Activated naive CD8-positive, alpha-beta T cell treated with anti-CD3 and anti-CD28 coated beads, Interleukin-2, amount 50 U/mL, for 24 hours (primary cell): ENCODE measurements at regions not wholly inside any gene's neighbourhood (a gene's known extent, or its start where the extent isn't known, plus 50 kb on each side); places are given as distances from the start of the nearest gene placed in this dataset.

Experiments
- ATAC-seq: fragments of 150-1000 bp; cut with Tn5 transposase; one replicate; pipeline ENCODE4 v1.10.0; 2021
- DNase-seq: peaks from one replicate; pipeline ENCODE4 v3.0.0; 2021
- H3K27ac Mint-ChIP-seq: one replicate; pipeline ENCODE4 v1.8.0; 2021; ENCODE audit warnings: mild to moderate bottlenecking, mixed read lengths
- H3K27me3 Mint-ChIP-seq: one replicate; pipeline ENCODE4 v1.8.0; 2021; ENCODE audit warnings: mixed read lengths
- H3K36me3 Mint-ChIP-seq: one replicate; pipeline ENCODE4 v1.8.0; 2021; ENCODE audit warnings: low read depth, mixed read lengths
- H3K4me1 Mint-ChIP-seq: one replicate; pipeline ENCODE4 v1.8.0; 2021; ENCODE audit warnings: mixed read lengths
- H3K4me3 Mint-ChIP-seq: one replicate; pipeline ENCODE4 v1.8.0; 2021; ENCODE audit warnings: mild to moderate bottlenecking, moderate library complexity, mixed read lengths
- H3K9me3 Mint-ChIP-seq: one replicate; pipeline ENCODE4 v1.8.0; 2021; ENCODE audit warnings: mixed read lengths

DNA sequence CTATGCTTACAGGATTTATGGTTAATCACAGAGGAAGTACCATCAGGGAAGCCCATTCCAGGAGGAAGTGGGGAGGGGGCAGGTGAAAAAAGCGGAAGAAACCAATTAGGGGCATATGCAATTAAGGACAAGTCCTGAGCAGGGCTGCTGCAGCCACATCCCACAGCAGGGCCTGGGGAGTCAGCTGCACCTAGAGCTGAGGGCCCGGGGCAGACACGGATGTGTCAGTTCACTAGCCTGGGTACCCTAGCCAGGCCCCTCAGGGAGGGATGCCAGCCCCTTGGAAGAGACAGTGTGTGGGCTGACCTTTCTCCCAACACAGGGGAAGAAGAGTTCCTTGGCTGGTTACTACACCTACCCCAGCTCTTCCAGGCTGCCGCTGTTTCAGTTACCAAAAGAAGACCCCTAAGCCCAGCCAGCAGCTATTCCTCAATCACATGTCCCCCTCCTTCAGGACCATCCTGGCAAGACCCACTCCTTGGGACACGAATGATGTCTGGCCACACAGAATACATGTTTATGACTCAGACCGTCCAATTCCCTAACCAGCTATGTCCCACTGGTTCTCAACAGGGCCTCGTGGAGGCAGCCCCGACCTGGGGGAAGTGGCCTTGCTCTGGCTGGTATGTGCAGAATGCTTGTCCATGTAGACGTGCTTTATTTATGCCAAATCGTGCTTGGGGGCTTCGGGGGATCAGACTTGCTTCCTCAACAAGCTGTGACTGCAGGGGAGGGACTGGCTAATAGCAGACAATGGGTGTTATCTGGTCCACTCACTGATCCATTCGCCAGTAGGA, 133.7 kb upstream of the RTL1 start:
- no peaks in the 10 kb centered on the region for H3K9me3 Mint-ChIP-seq
- no peaks in the 10 kb centered on the region for H3K36me3 Mint-ChIP-seq
- no peaks in the 10 kb centered on the region for H3K4me1 Mint-ChIP-seq
- ATAC-seq (no peak), DNase-seq (no peak)
- H3K4me3 Mint-ChIP-seq, result no peak overlapping the region
- no peak overlapping the region for H3K27ac Mint-ChIP-seq
- peaks cover 4% of the 10 kb centered on the region for H3K27me3 Mint-ChIP-seq

GRCh38 chr14:101039031-101039754, 135.7 kb upstream of the RTL1 start:
- H3K9me3 Mint-ChIP-seq, result no peaks in the 10 kb centered on the region
- ATAC-seq, result no peak
- H3K27ac Mint-ChIP-seq, result no peak overlapping the region
- peaks cover 4% of the 10 kb centered on the region for H3K27me3 Mint-ChIP-seq
- H3K4me1 Mint-ChIP-seq, result no peaks in the 10 kb centered on the region
- no peaks in the 10 kb centered on the region for H3K36me3 Mint-ChIP-seq
- no peak overlapping the region for H3K4me3 Mint-ChIP-seq
- DNase-seq, result no peak

DNA sequence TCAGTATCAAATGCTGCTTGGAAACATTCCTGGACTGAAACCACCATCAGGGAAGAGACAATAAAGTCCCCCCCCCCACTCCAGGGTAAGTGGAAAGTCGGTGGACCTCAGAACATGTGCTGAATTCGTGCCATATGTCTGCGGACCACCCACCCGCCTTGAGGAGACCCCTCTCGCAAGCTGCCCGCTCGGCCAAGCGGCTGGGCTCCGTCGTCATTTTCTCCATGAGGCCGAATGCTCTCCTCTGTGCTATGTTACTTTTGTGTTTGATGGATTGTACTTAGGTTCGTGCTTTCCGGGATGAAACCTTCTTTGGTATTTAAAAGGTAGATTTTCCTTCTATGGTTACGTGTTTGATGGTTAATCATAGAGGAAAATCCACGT, 136.2 kb upstream of the RTL1 start:
- Mint-ChIP-seq H3K4me3 (no peak overlapping the region), H3K9me3 (no peaks in the 10 kb centered on the region), H3K27ac (no peak overlapping the region), H3K27me3 (peaks cover 4% of the 10 kb centered on the region), H3K36me3 (no peaks in the 10 kb centered on the region), H3K4me1 (no peaks in the 10 kb centered on the region)
- ATAC-seq (no peak), DNase-seq (no peak)

DNA sequence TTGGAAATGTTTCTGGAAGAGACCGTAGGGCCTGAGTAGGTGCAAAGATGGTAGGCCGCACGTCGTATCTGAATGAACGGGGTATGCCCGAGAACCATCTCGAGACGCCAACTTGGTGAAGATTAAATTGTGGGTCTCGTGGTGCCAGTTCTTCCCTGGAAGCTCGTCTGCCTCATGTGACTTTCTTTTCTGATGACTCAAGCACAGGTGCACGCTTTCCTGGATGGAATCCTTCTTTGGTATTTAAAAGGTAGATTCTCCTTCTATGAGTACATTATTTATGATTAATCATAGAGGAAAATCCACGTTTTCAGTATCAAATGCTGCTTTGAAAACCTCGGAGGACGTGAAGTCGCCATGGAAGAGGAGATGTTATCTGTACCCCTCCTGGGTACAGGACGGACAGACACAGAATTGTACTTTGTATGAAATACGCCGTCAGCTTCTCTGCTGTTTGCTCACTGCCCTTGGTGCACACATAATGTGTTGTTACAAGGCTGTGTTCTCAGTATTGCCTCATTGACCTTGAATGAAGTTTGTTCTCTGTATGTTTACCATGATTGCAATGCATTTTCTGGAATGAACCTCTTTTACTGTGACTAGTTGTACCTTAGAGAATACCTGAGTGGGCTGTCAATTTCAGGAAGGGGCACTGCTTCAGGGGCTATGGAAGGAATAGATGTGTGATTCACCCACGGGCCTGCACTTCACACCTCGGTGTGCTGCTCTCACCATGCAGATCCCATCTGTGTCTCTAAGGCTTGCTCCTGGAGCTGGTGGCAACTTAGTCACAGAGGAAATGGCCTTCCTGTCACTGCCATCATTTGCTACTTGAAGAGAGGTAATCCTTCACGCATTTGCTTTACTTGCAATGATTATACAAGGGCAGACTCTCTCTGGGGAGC, 137.3 kb upstream of the RTL1 start:
- no peaks in the 10 kb centered on the region for H3K4me1 Mint-ChIP-seq
- no peak for DNase-seq
- no peak for ATAC-seq
- no peaks in the 10 kb centered on the region for H3K36me3 Mint-ChIP-seq
- no peak overlapping the region for H3K27ac Mint-ChIP-seq
- peaks cover 4% of the 10 kb centered on the region for H3K27me3 Mint-ChIP-seq
- no peak overlapping the region for H3K4me3 Mint-ChIP-seq
- H3K9me3 Mint-ChIP-seq, result no peaks in the 10 kb centered on the region

GRCh38 chr14:101043891-101044290, 140.4 kb upstream of the RTL1 start:
- no peaks in the 10 kb centered on the region for H3K27me3 Mint-ChIP-seq
- H3K27ac Mint-ChIP-seq, result no peak overlapping the region
- no peaks in the 10 kb centered on the region for H3K9me3 Mint-ChIP-seq
- H3K36me3 Mint-ChIP-seq, result no peaks in the 10 kb centered on the region
- DNase-seq, result no peak
- H3K4me1 Mint-ChIP-seq, result no peaks in the 10 kb centered on the region
- no peak for ATAC-seq
- no peak overlapping the region for H3K4me3 Mint-ChIP-seq

DNA sequence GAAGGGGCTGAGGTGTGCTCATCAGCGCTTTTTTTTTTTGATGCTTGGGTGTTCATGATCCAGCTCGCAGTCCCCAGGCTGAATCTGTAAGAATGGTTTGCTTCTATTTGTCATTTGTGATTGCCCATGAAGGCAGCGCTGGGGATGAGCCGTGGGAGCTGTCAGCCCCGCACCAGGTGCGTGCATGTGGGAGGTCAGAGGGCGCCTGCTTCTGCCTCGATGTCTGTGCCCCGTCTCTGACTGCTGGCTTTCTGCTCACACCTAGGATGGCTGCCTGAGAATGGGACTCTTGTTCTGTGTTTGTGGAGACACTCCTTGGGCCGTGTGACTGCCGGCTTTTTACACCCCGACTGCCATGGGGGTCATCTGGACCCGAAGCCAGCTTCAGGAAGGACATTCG, 141.2 kb upstream of the RTL1 start:
- H3K4me1 Mint-ChIP-seq, result no peaks in the 10 kb centered on the region
- no peak overlapping the region for H3K27ac Mint-ChIP-seq
- no peak for DNase-seq

GRCh38 chr14:101045511-101045910, 142.0 kb upstream of the RTL1 start:
- no peaks in the 10 kb centered on the region for H3K9me3 Mint-ChIP-seq
- H3K36me3 Mint-ChIP-seq, result no peaks in the 10 kb centered on the region
- ATAC-seq (no peak), DNase-seq (no peak)
- no peak overlapping the region for H3K4me3 Mint-ChIP-seq
- H3K27me3 Mint-ChIP-seq, result no peaks in the 10 kb centered on the region
- no peaks in the 10 kb centered on the region for H3K4me1 Mint-ChIP-seq
- no peak overlapping the region for H3K27ac Mint-ChIP-seq

More for the DNA sequence above, 141.2 kb upstream of the RTL1 start:
- Mint-ChIP-seq H3K4me3 (no peak overlapping the region), H3K36me3 (no peaks in the 10 kb centered on the region), H3K27me3 (no peaks in the 10 kb centered on the region), H3K9me3 (no peaks in the 10 kb centered on the region)
- no peak for ATAC-seq

- Mint-ChIP-seq H3K4me1 (no peaks in the 10 kb centered on the region), H3K27ac (no peak overlapping the region), H3K36me3 (no peaks in the 10 kb centered on the region), H3K9me3 (no peaks in the 10 kb centered on the region), H3K27me3 (no peaks in the 10 kb centered on the region), H3K4me3 (no peak overlapping the region)
- no peak for ATAC-seq
- no peak for DNase-seq
Measured at GRCh38 chr14:101046071-101046470, 142.5 kb upstream of the RTL1 start.

- ATAC-seq, result no peak
- H3K27ac Mint-ChIP-seq, result no peak overlapping the region
Measured at GRCh38 chr14:101047326-101047725, 143.8 kb upstream of the RTL1 start.

GRCh38 chr14:101048766-101049165, 145.2 kb upstream of the RTL1 start:
- no peaks in the 10 kb centered on the region for H3K36me3 Mint-ChIP-seq
- no peak overlapping the region for H3K4me3 Mint-ChIP-seq
- H3K4me1 Mint-ChIP-seq, result no peaks in the 10 kb centered on the region

More at GRCh38 chr14:101047326-101047725, 143.8 kb upstream of the RTL1 start:
- Mint-ChIP-seq H3K4me1 (no peaks in the 10 kb centered on the region), H3K9me3 (no peaks in the 10 kb centered on the region), H3K36me3 (no peaks in the 10 kb centered on the region), H3K27me3 (no peaks in the 10 kb centered on the region), H3K4me3 (no peak overlapping the region)
- no peak for DNase-seq

GRCh38 chr14:101049511-101049910, 146.0 kb upstream of the RTL1 start:
- H3K9me3 Mint-ChIP-seq, result no peaks in the 10 kb centered on the region
- ATAC-seq, result no peak
- no peak overlapping the region for H3K27ac Mint-ChIP-seq
- H3K4me3 Mint-ChIP-seq, result no peak overlapping the region
- no peaks in the 10 kb centered on the region for H3K27me3 Mint-ChIP-seq
- no peaks in the 10 kb centered on the region for H3K36me3 Mint-ChIP-seq
- H3K4me1 Mint-ChIP-seq, result no peaks in the 10 kb centered on the region
- DNase-seq, result no peak

More at GRCh38 chr14:101048766-101049165, 145.2 kb upstream of the RTL1 start:
- no peaks in the 10 kb centered on the region for H3K27me3 Mint-ChIP-seq
- no peaks in the 10 kb centered on the region for H3K9me3 Mint-ChIP-seq
- no peak overlapping the region for H3K27ac Mint-ChIP-seq
- no peak for DNase-seq
- no peak for ATAC-seq

DNA sequence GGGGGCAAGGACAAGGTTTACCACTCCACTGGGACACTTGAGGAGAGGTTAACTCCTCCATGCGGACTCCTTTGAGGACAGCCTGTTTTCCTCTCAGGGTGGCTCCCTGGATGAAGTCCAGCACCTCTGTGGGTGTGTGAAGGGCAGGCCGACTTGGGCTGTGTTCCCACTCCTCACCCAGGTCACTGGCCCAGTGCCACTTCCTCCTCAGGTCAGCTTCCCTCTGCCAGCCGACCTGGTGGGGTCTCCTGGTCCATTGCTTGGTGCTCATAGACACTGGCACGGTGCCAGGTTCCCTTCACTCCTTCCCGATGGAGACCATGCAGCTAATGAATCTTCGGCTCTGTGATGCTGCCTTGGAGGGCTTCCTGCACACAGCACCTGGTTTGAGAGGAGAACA, 146.4 kb upstream of the RTL1 start:
- ATAC-seq (no peak), DNase-seq (no peak)
- Mint-ChIP-seq H3K36me3 (no peaks in the 10 kb centered on the region), H3K27ac (no peak overlapping the region), H3K4me3 (no peak overlapping the region), H3K9me3 (no peaks in the 10 kb centered on the region), H3K4me1 (no peaks in the 10 kb centered on the region), H3K27me3 (no peaks in the 10 kb centered on the region)

DNA sequence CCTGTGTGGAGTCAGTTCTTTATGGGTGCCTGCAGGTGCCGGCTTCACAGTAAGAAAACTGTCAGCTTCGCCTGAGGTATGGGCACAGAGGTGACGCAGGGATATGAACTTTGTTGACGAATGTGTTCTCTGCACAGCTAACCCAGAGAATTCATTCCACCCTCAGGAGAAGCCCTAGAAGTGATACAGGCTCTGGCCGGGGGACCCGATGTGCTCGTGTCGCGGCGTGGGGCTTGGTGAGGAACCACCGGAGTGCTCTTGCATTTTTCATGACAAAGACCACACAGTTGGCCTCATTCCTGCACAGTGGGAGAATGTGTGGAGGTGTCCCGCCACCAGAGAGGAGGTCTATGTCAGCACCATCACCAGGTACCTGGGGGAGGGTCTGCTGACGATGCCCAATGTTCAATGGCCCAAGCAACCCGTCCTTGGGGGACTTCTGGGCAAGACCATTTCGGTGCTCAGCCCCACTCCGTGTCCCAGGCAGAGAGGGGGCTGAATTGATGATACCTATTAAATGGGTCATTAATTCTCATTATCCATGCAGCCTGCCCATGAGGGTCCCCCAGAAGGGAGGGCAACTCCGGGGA, 147.5 kb upstream of the RTL1 start:
- no peaks in the 10 kb centered on the region for H3K27me3 Mint-ChIP-seq
- no peak overlapping the region for H3K4me3 Mint-ChIP-seq
- no peak for DNase-seq
- no peak overlapping the region for H3K27ac Mint-ChIP-seq
- no peaks in the 10 kb centered on the region for H3K9me3 Mint-ChIP-seq
- no peaks in the 10 kb centered on the region for H3K4me1 Mint-ChIP-seq
- ATAC-seq, result no peak
- H3K36me3 Mint-ChIP-seq, result no peaks in the 10 kb centered on the region

DNA sequence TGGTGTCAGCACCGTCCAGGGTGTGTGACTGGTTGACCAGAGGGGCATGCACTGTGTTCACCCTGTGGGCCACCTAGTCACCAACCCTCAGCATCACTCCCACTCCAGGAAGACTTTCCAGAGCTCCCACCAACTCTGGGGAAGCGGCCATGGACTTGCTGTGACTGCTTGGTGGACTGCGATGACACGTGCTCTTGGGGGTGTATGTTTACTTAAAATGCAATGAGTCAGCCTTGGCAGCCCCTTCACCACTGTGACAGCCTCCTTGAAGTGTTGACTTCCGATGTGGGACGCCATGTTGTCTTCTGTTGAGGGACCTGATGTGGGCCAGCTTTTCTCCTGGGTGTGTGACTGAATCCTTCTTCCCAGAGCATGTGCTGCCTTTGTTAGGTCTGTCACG, 151.1 kb upstream of the RTL1 start:
- no peak for ATAC-seq
- Mint-ChIP-seq H3K27ac (no peak overlapping the region), H3K4me1 (no peaks in the 10 kb centered on the region), H3K36me3 (peaks cover 2% of the 10 kb centered on the region), H3K9me3 (peaks cover 17% of the 10 kb centered on the region), H3K27me3 (no peaks in the 10 kb centered on the region), H3K4me3 (no peak overlapping the region)
- DNase-seq, result no peak
